ENCODE measurements at regions not wholly inside any gene's neighbourhood (a gene's known extent, or its start where the extent isn't known, plus 50 kb on each side); places are given as distances from the start of the nearest gene placed in this dataset.
"Not testable (repeated sequence)": the region's sequence is repeated elsewhere in the genome, so short reads cannot be mapped to it uniquely, and the experiment has no call there.

GRCh38 chr16:79897453-79898146 lies 297.1 kb upstream of the MAF start:
- no peak overlapping the region for H3K27ac Mint-ChIP-seq
- no peak for DNase-seq
- H3K9me3 Mint-ChIP-seq: no peaks in the 10 kb centered on the region
- no peaks in the 10 kb centered on the region for H3K27me3 Mint-ChIP-seq (ENCODE audit: low read depth in 3 of 3)
- no peaks in the 10 kb centered on the region for H3K36me3 Mint-ChIP-seq
- no peaks in the 10 kb centered on the region for H3K4me1 Mint-ChIP-seq
- H3K4me3 Mint-ChIP-seq: no peak overlapping the region

GRCh38 chr16:79897104-79897452 lies 296.5 kb upstream of the MAF start:
- H3K4me3 Mint-ChIP-seq: no peak overlapping the region
- H3K4me1 Mint-ChIP-seq: no peaks in the 10 kb centered on the region
- H3K9me3 Mint-ChIP-seq: no peaks in the 10 kb centered on the region
- H3K36me3 Mint-ChIP-seq: no peaks in the 10 kb centered on the region
- no peak overlapping the region for H3K27ac Mint-ChIP-seq
- no peaks in the 10 kb centered on the region for H3K27me3 Mint-ChIP-seq (ENCODE audit: low read depth in 3 of 3)
- no peak for DNase-seq

DNA sequence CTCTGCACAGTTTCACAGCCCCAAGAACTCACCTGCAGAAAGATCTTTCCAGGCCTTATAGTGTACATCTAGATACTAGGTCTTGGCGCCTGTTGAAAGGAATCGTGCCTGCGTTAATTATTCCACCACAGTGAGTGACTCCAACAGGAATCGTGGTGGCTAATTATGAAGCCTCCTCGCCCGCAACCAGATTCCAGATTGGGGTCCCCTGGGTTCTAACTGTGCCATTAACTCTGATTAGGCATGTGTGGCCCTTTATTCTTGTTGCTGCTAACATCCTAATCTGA lies 295.3 kb upstream of the MAF start:
- H3K4me3 Mint-ChIP-seq: no peak overlapping the region
- H3K4me1 Mint-ChIP-seq: no peaks in the 10 kb centered on the region
- no peak overlapping the region for H3K27ac Mint-ChIP-seq
- H3K9me3 Mint-ChIP-seq: peaks cover 0 to 4% (median 0%) of the 10 kb centered on the region in 6 donors
- no peaks in the 10 kb centered on the region for H3K36me3 Mint-ChIP-seq
- peaks cover 0 to 2% (median 0%) of the 10 kb centered on the region in 3 donors for H3K27me3 Mint-ChIP-seq (ENCODE audit: low read depth in 3 of 3)
- no peak for DNase-seq

GRCh38 chr16:79895053-79895916 lies 294.7 kb upstream of the MAF start:
- peaks cover 0 to 2% (median 0%) of the 10 kb centered on the region in 3 donors for H3K27me3 Mint-ChIP-seq (ENCODE audit: low read depth in 3 of 3)
- no peaks in the 10 kb centered on the region for H3K4me1 Mint-ChIP-seq
- no peaks in the 10 kb centered on the region for H3K36me3 Mint-ChIP-seq
- DNase-seq: no peak
- H3K4me3 Mint-ChIP-seq: no peak overlapping the region
- H3K9me3 Mint-ChIP-seq: peaks cover 0 to 4% (median 0%) of the 10 kb centered on the region in 6 donors
- H3K27ac Mint-ChIP-seq: no peak overlapping the region

GRCh38 chr16:79893445-79893844 lies 292.9 kb upstream of the MAF start:
- H3K4me1 Mint-ChIP-seq: no peaks in the 10 kb centered on the region
- no peak for DNase-seq
- H3K27ac Mint-ChIP-seq: no peak overlapping the region
- H3K9me3 Mint-ChIP-seq: peaks cover 0 to 4% (median 0%) of the 10 kb centered on the region in 6 donors
- peaks cover 0 to 2% (median 0%) of the 10 kb centered on the region in 3 donors for H3K27me3 Mint-ChIP-seq (ENCODE audit: low read depth in 3 of 3)
- no peak overlapping the region for H3K4me3 Mint-ChIP-seq
- H3K36me3 Mint-ChIP-seq: no peaks in the 10 kb centered on the region

DNA sequence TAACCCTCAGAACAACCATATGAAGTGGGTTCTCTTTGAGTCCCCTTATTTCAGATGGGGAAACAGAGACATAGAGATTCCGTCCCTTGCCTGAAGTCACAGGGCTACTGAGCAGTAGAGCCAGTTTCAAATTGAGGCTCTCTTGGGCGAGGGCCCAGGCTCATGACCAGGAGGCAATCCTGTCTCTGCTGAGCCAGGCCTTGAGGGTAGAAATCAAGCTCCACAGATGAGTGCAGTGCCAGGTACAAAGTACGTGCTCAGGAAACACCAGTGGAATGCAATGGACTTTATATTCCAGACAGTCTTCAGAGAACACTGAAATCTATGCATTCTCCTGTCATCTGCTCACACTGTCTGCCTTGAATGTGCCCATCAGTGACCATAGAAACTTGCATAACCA lies 291.7 kb upstream of the MAF start:
- no peak overlapping the region for H3K27ac Mint-ChIP-seq

DNA sequence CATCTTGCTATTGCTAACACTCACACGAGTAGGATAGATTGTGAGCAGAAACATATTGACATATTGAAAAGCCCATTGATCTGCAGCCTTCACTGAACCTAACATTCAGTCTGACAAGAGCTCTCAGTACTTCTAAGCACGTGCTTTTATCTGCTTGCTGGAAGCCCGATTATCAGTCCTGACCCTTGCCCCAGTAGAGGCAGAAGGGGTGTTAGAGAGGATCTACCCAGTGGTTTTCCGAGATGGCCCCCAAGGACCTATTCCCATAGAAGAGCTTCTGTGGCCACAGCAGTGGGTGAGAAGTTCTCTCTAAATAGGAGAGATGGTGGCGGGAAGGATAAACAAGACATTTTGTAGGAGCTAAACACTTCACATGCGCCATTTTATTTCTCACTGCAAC lies 290.9 kb upstream of the MAF start:
- Mint-ChIP-seq H3K4me3 (no peak overlapping the region), H3K4me1 (no peaks in the 10 kb centered on the region), H3K27ac (no peak overlapping the region), H3K27me3 (ENCODE audit: low read depth in 3 of 3) (peaks cover 0 to 2% (median 0%) of the 10 kb centered on the region in 3 donors), H3K36me3 (no peaks in the 10 kb centered on the region), H3K9me3 (peaks cover 0 to 4% (median 0%) of the 10 kb centered on the region in 6 donors)
- DNase-seq: no peak

More for the DNA sequence above, 291.7 kb upstream of the MAF start:
- peaks cover 0 to 2% (median 0%) of the 10 kb centered on the region in 3 donors for H3K27me3 Mint-ChIP-seq (ENCODE audit: low read depth in 3 of 3)
- H3K36me3 Mint-ChIP-seq: no peaks in the 10 kb centered on the region
- H3K4me3 Mint-ChIP-seq: no peak overlapping the region
- peaks cover 0 to 4% (median 0%) of the 10 kb centered on the region in 6 donors for H3K9me3 Mint-ChIP-seq
- no peak for DNase-seq
- H3K4me1 Mint-ChIP-seq: no peaks in the 10 kb centered on the region

DNA sequence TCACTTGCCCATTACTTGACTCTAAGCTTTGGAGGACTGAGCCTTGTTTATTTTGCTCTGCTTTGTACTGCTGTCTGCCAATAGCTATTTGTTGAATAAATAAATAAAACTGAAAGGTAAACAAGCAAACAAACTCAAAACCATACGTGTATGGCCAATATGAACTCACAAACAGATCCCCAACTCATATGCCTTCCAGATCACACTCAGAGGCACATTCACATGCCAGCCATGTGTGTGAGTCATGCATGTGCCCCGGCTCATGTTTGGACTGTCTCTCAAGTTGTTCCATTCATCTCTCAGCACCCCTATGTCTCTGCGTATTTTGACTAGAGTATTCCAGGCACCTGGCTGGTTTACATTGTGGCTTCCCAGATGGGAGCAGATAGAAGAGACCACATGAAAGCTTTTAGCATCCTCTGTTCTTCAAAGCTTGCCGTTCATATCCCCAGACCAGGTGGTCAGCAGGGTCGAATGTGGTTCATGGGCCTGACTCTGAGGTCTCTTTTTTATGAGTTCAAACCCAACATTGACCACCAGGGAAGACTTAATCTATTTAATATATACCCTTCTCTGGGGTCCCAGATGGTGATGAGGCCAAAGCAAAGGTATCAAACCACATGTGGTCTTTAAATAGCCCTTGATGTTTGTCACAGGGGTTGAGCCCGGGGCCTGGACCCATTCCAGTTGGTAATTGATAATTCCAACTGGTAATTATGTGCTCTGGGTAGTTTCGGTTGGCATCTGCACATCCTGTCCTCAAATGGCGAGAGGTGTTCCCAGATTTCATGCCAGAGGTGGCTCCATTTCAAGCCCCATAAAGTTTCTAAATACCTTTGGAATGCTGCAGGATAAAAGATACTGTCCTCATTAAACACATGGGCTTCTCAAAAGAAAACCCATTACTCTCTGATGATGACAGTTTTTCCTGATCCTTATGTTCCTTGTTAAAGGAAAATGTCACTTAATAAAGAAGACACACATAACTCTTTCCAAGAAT lies 287.3 kb upstream of the MAF start:
- Mint-ChIP-seq H3K36me3 (no peaks in the 10 kb centered on the region), H3K27ac (no peak overlapping the region), H3K4me1 (no peaks in the 10 kb centered on the region), H3K9me3 (peaks cover 0 to 4% (median 0%) of the 10 kb centered on the region in 6 donors), H3K4me3 (no peak overlapping the region), H3K27me3 (ENCODE audit: low read depth in 3 of 3) (peaks cover 0 to 2% (median 2%) of the 10 kb centered on the region in 3 donors)
- DNase-seq: no peak

- Mint-ChIP-seq H3K9me3 (no peaks in the 10 kb centered on the region), H3K4me1 (no peaks in the 10 kb centered on the region), H3K36me3 (no peaks in the 10 kb centered on the region), H3K4me3 (no peak overlapping the region), H3K27me3 (ENCODE audit: low read depth in 3 of 3) (peaks cover 0 to 5% (median 0%) of the 10 kb centered on the region in 3 donors), H3K27ac (no peak overlapping the region)
- DNase-seq: no peak
Measured at GRCh38 chr16:79885320-79885719, 284.8 kb upstream of the MAF start.

GRCh38 chr16:79883494-79883893 lies 283.0 kb upstream of the MAF start:
- H3K4me1 Mint-ChIP-seq: no peaks in the 10 kb centered on the region
- no peaks in the 10 kb centered on the region for H3K9me3 Mint-ChIP-seq
- H3K27me3 Mint-ChIP-seq (ENCODE audit: low read depth in 3 of 3): peaks cover 0 to 9% (median 0%) of the 10 kb centered on the region in 3 donors
- no peak overlapping the region for H3K27ac Mint-ChIP-seq
- DNase-seq: no peak
- no peak overlapping the region for H3K4me3 Mint-ChIP-seq
- H3K36me3 Mint-ChIP-seq: no peaks in the 10 kb centered on the region

- Mint-ChIP-seq H3K36me3 (peaks cover 0 to 4% (median 0%) of the 10 kb centered on the region in 3 donors), H3K4me3 (no peak overlapping the region), H3K27ac (no peak overlapping the region), H3K27me3 (ENCODE audit: low read depth in 3 of 3) (peaks cover 0 to 9% (median 2%) of the 10 kb centered on the region in 3 donors), H3K4me1 (no peaks in the 10 kb centered on the region), H3K9me3 (no peaks in the 10 kb centered on the region)
- DNase-seq: no peak
Measured at GRCh38 chr16:79882340-79883005, 281.9 kb upstream of the MAF start.

DNA sequence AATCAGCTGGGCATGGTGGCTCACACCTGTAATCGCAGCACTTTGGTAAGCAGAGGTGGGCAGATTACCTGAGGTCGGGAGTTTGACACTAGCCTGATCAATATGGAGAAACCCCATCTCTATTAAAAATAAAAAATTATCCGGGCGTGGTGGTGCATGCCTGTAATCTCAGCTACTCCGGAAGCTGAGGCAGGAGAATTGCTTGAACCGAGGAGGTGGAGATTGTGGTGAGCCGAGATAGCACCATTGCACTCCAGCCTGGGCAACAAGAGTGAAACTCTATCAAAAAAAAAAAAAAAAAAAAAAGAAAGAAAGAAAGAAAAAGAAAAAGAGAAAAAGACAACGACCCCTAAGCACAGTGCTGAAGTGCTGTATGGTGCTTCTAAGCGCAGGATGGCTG lies 280.6 kb upstream of the MAF start:
- not testable (repeated sequence) for H3K36me3 Mint-ChIP-seq; DNase-seq; H3K9me3 Mint-ChIP-seq; H3K4me3 Mint-ChIP-seq; H3K27ac Mint-ChIP-seq; H3K27me3 Mint-ChIP-seq (ENCODE audit: low read depth in 3 of 3); H3K4me1 Mint-ChIP-seq

DNA sequence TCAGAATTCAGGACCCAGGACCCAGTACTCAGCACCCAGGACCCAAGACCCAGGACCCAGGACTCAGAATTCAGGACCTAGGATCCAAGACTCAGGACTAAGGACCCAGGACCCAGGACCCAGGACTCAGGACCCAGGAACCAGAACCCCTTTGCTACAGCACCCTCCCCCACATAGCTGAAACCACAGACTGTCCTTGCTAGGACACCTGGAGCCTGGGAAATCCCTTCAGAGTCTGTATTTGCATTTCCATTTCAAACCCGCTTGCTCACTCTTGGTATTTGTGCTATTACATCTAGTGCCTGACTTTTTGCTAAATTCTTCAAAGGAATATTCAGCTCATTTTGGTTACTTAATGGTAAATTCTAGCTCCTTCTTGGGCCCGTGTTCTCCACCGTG lies 275.8 kb upstream of the MAF start:
- Mint-ChIP-seq H3K4me1 (no peaks in the 10 kb centered on the region), H3K36me3 (peaks cover 0 to 4% (median 0%) of the 10 kb centered on the region in 3 donors), H3K9me3 (no peaks in the 10 kb centered on the region), H3K4me3 (no peak overlapping the region), H3K27me3 (ENCODE audit: low read depth in 3 of 3) (peaks cover 0 to 5% (median 2%) of the 10 kb centered on the region in 3 donors), H3K27ac (no peak overlapping the region)
- DNase-seq: no peak
